OCI-LY7 (cell line): ENCODE measurements at regions not wholly inside any gene's neighbourhood (a gene's known extent, or its start where the extent isn't known, plus 50 kb on each side); places are given as distances from the start of the nearest gene placed in this dataset.

Experiments used
- EZH2phosphoT487 ChIP-seq: fragments of 200-600 bp; sonication (generic); IDR thresholded peaks from 2 replicates; pipeline ENCODE4 v1.6.1; 2018; ENCODE audit warnings: low read depth, borderline replicate concordance, mild to moderate bottlenecking, mixed run types, antibody characterized with exemption, low read length, moderate library complexity, mixed read lengths
- TF ChIP-seq, protein P1 (sequence below): fragments of 200-600 bp; sonication (generic); conservative IDR thresholded peaks from 2 replicates; pipeline ENCODE4 v1.5.1; 2014; ENCODE audit warnings: mild to moderate bottlenecking, antibody characterized with exemption, low read length, moderate library complexity, mixed read lengths

GRCh38 chr4:18533262-18533775, 511.8 kb upstream of the LCORL start:
- TF ChIP-seq, protein P1, sequence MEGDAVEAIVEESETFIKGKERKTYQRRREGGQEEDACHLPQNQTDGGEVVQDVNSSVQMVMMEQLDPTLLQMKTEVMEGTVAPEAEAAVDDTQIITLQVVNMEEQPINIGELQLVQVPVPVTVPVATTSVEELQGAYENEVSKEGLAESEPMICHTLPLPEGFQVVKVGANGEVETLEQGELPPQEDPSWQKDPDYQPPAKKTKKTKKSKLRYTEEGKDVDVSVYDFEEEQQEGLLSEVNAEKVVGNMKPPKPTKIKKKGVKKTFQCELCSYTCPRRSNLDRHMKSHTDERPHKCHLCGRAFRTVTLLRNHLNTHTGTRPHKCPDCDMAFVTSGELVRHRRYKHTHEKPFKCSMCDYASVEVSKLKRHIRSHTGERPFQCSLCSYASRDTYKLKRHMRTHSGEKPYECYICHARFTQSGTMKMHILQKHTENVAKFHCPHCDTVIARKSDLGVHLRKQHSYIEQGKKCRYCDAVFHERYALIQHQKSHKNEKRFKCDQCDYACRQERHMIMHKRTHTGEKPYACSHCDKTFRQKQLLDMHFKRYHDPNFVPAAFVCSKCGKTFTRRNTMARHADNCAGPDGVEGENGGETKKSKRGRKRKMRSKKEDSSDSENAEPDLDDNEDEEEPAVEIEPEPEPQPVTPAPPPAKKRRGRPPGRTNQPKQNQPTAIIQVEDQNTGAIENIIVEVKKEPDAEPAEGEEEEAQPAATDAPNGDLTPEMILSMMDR: no peak
- no peak for TF ChIP-seq EZH2phosphoT487
